T1000 (cell line): ENCODE measurements at regions not wholly inside any gene's neighbourhood (a gene's known extent, or its start where the extent isn't known, plus 50 kb on each side); places are given as distances from the start of the nearest gene placed in this dataset.

Source experiments
- DNase-seq: peaks from one replicate; lab custom pipeline; 2025; ENCODE audit warnings: mixed read lengths; lab: John Stamatoyannopoulos, UW

- no peak for DNase-seq
Measured at GRCh38 chr11:81026032-81026431, 1585.2 kb upstream of the TENM4 start.

GRCh38 chr11:81022057-81022456 lies 1581.2 kb upstream of the TENM4 start:
- no peak for DNase-seq

- DNase-seq = no peak
Measured at GRCh38 chr11:81010631-81011030, 1569.8 kb upstream of the TENM4 start.

GRCh38 chr11:81007046-81007445 lies 1566.2 kb upstream of the TENM4 start:
- no peak for DNase-seq

- peak; percentile 4 for DNase-seq
Measured at GRCh38 chr11:81005595-81005994, 1564.8 kb upstream of the TENM4 start.

- no peak for DNase-seq
Measured at GRCh38 chr11:81004576-81004975, 1563.7 kb upstream of the TENM4 start.

GRCh38 chr11:81002374-81002773 lies 1561.5 kb upstream of the TENM4 start:
- no peak for DNase-seq

- no peak for DNase-seq
Measured at GRCh38 chr11:81000735-81001134, 1559.9 kb upstream of the TENM4 start.

- no peak for DNase-seq
Measured at GRCh38 chr11:81000334-81000733, 1559.5 kb upstream of the TENM4 start.

- DNase-seq = no peak
Measured at GRCh38 chr11:80995523-80995922, 1554.7 kb upstream of the TENM4 start.

- no peak for DNase-seq
Measured at GRCh38 chr11:80993536-80993935, 1552.7 kb upstream of the TENM4 start.

- DNase-seq = no peak
Measured at GRCh38 chr11:80990885-80991284, 1550.1 kb upstream of the TENM4 start.

GRCh38 chr11:80987171-80987570 lies 1546.3 kb upstream of the TENM4 start:
- DNase-seq = no peak

GRCh38 chr11:80986421-80987074 lies 1545.7 kb upstream of the TENM4 start:
- no peak for DNase-seq

- DNase-seq = no peak
Measured at GRCh38 chr11:80980227-80980626, 1539.4 kb upstream of the TENM4 start.

- no peak for DNase-seq
Measured at GRCh38 chr11:80973786-80974185, 1533.0 kb upstream of the TENM4 start.

- DNase-seq = no peak
Measured at GRCh38 chr11:80970037-80970436, 1529.2 kb upstream of the TENM4 start.

GRCh38 chr11:80967649-80968048 lies 1526.8 kb upstream of the TENM4 start:
- no peak for DNase-seq

- DNase-seq = no peak
Measured at GRCh38 chr11:80960381-80961029, 1519.7 kb upstream of the TENM4 start.

- no peak for DNase-seq
Measured at GRCh38 chr11:80959751-80960150, 1518.9 kb upstream of the TENM4 start.

- no peak for DNase-seq
Measured at GRCh38 chr11:80958987-80959386, 1518.2 kb upstream of the TENM4 start.

- DNase-seq = no peak
Measured at GRCh38 chr11:80958361-80958760, 1517.5 kb upstream of the TENM4 start.

- no peak for DNase-seq
Measured at GRCh38 chr11:80955588-80955987, 1514.8 kb upstream of the TENM4 start.

GRCh38 chr11:80948781-80949180 lies 1508.0 kb upstream of the TENM4 start:
- DNase-seq = no peak
